HEK293 (cell line): ENCODE measurements at regions not wholly inside any gene's neighbourhood (a gene's known extent, or its start where the extent isn't known, plus 50 kb on each side); places are given as distances from the start of the nearest gene placed in this dataset.

Experiments used
- CTCF ChIA-PET: fragments of 350-600 bp; formaldehyde crosslinking; extraction: SDS; loops from one replicate; lab custom pipeline; 2021; ENCODE audit warnings: antibody characterized with exemption; lab: Yijun Ruan, JAX
- POLR2A ChIA-PET: fragments of 300-600 bp; formaldehyde crosslinking; extraction: SDS; loops from one replicate; lab custom pipeline; 2020; ENCODE audit warnings: antibody characterized with exemption, inconsistent platforms; lab: Yijun Ruan, JAX
- H3K27ac ChIP-seq: fragments of 200-500 bp; sonication (Bioruptor generic); 2 replicates; pipeline ENCODE4 v1.5.1; 2014; ENCODE audit warnings: low read depth, low read length, control low read depth, inconsistent platforms; ENCODE audit errors: extremely low read depth
- H3K36me3 ChIP-seq, 2 experiments: fragments of 200-500 bp in 1 of 2; sonication (Bioruptor generic) in 1 of 2; 1 replicate in 1 of 2; 2 replicates in 1 of 2; pipeline ENCODE4 v1.5.1; 2014 to 2017; ENCODE audit warnings: inconsistent platforms in 2 of 2, low read length in 2 of 2; ENCODE audit not compliant: control insufficient read depth in 2 of 2, insufficient read depth in 1 of 2
- H3K4me1 ChIP-seq: fragments of 200-500 bp; sonication (Bioruptor generic); 2 replicates; pipeline ENCODE4 v1.5.1; 2014; ENCODE audit warnings: mild to moderate bottlenecking, low read length, inconsistent platforms; ENCODE audit not compliant: control insufficient read depth, insufficient read depth
- H3K4me3 ChIP-seq: 2 replicates; pipeline ENCODE4 v1.5.1; 2011; ENCODE audit warnings: low read depth, mild to moderate bottlenecking, control low read depth, low read length, moderate library complexity
- H3K9me3 ChIP-seq: fragments of 200-500 bp; sonication (Bioruptor generic); 2 replicates; pipeline ENCODE4 v1.5.1; 2014; ENCODE audit warnings: low read depth, low read length, inconsistent platforms; ENCODE audit not compliant: control insufficient read depth, insufficient read depth
- CTCF ChIP-seq: fragments of 450-650 bp; formaldehyde crosslinking; IDR thresholded peaks from 2 replicates; pipeline ENCODE4 v1.5.1; 2016; ENCODE audit warnings: missing biosample characterization, missing genetic modification characterization
- EGR2 ChIP-seq: fragments of 450-650 bp; formaldehyde crosslinking; IDR thresholded peaks from 2 replicates; pipeline ENCODE4 v1.5.1; 2016; ENCODE audit warnings: low read depth, missing biosample characterization, missing genetic modification characterization
- GFI1B ChIP-seq: fragments of 450-650 bp; formaldehyde crosslinking; IDR thresholded peaks from 2 replicates; pipeline ENCODE4 v1.5.1; 2016; ENCODE audit warnings: missing biosample characterization, missing genetic modification characterization
- KLF17 ChIP-seq: fragments of 450-650 bp; formaldehyde crosslinking; IDR thresholded peaks from 2 replicates; pipeline ENCODE4 v1.5.1; 2016; ENCODE audit warnings: missing biosample characterization, missing genetic modification characterization
- PRDM1 ChIP-seq: fragments of 450-650 bp; formaldehyde crosslinking; IDR thresholded peaks from 2 replicates; pipeline ENCODE4; 2016; ENCODE audit warnings: missing biosample characterization, missing genetic modification characterization
- PRDM2 ChIP-seq: fragments of 450-650 bp; formaldehyde crosslinking; IDR thresholded peaks from 2 replicates; pipeline ENCODE4 v1.5.1; 2016; ENCODE audit warnings: missing biosample characterization, missing genetic modification characterization, borderline replicate concordance
- PRDM4 ChIP-seq: fragments of 450-650 bp; formaldehyde crosslinking; IDR thresholded peaks from 2 replicates; pipeline ENCODE4 v1.5.1; 2017; ENCODE audit warnings: missing biosample characterization, missing genetic modification characterization
- TRIM28 ChIP-seq: IDR thresholded peaks from 2 replicates; pipeline ENCODE4 v1.6.1; 2011; ENCODE audit warnings: low read length, control low read depth, borderline replicate concordance
- ZBTB1 ChIP-seq: fragments of 450-650 bp; formaldehyde crosslinking; IDR thresholded peaks from 2 replicates; pipeline ENCODE4 v1.5.1; 2016; ENCODE audit warnings: missing biosample characterization, missing genetic modification characterization
- ZIC2 ChIP-seq: fragments of 450-650 bp; formaldehyde crosslinking; IDR thresholded peaks from 2 replicates; pipeline ENCODE4 v1.5.1; 2016; ENCODE audit warnings: missing biosample characterization, missing genetic modification characterization
- ZNF138 ChIP-seq: fragments of 450-650 bp; formaldehyde crosslinking; IDR thresholded peaks from 2 replicates; pipeline ENCODE4 v1.5.1; 2016; ENCODE audit warnings: missing biosample characterization, missing genetic modification characterization, borderline replicate concordance
- ZNF184 ChIP-seq: fragments of 450-650 bp; IDR thresholded peaks from 2 replicates; pipeline ENCODE4 v1.5.1; 2018; ENCODE audit warnings: missing biosample characterization, mild to moderate bottlenecking, missing genetic modification characterization
- ZNF280C ChIP-seq: fragments of 450-650 bp; formaldehyde crosslinking; IDR thresholded peaks from 2 replicates; pipeline ENCODE4 v1.5.1; 2016; ENCODE audit warnings: missing biosample characterization, missing genetic modification characterization
- ZNF394 ChIP-seq: fragments of 450-650 bp; formaldehyde crosslinking; IDR thresholded peaks from 2 replicates; pipeline ENCODE4 v1.5.1; 2016; ENCODE audit warnings: missing biosample characterization, missing genetic modification characterization, mild to moderate bottlenecking, moderate library complexity, borderline replicate concordance
- ZNF398 ChIP-seq: fragments of 450-650 bp; formaldehyde crosslinking; IDR thresholded peaks from 2 replicates; pipeline ENCODE4 v1.5.1; 2017; ENCODE audit warnings: missing biosample characterization, missing genetic modification characterization
- ZNF621 ChIP-seq: fragments of 450-650 bp; formaldehyde crosslinking; IDR thresholded peaks from 2 replicates; pipeline ENCODE4 v1.5.1; 2017; ENCODE audit warnings: missing biosample characterization, missing genetic modification characterization
- ZNF645 ChIP-seq: fragments of 450-650 bp; formaldehyde crosslinking; IDR thresholded peaks from 2 replicates; pipeline ENCODE4; 2016; ENCODE audit warnings: missing biosample characterization, missing genetic modification characterization
- ZNF768 ChIP-seq: fragments of 450-650 bp; formaldehyde crosslinking; IDR thresholded peaks from 2 replicates; pipeline ENCODE4 v1.5.1; 2018; ENCODE audit warnings: missing biosample characterization, mild to moderate bottlenecking, missing genetic modification characterization

- Histone ChIP-seq H3K9me3 (no peaks in the 10 kb centered on the region), H3K4me1 (no peaks in the 10 kb centered on the region), H3K27ac (no peak overlapping the region), H3K36me3 (no peaks in the 10 kb centered on the region), H3K4me3 (no peak overlapping the region)
- ChIA-PET POLR2A (no interaction called here), CTCF (no interaction called here)
- TF ChIP-seq ZNF138 (tag by site-specific recombination) (no peak), GFI1B (tag by site-specific recombination) (no peak), PRDM1 (no peak), PRDM4 (tag by site-specific recombination) (no peak), KLF17 (no peak), EGR2 (tag by site-specific recombination) (no peak), ZBTB1 (tag by site-specific recombination) (no peak), ZNF398 (no peak), PRDM2 (tag by site-specific recombination) (no peak), TRIM28 (no peak), ZNF280C (tag by site-specific recombination) (no peak), ZNF645 (tag by site-specific recombination) (no peak), ZNF184 (no peak), CTCF (no peak), ZIC2 (tag by site-specific recombination) (no peak), ZNF768 (tag by site-specific recombination) (no peak), ZNF394 (tag by site-specific recombination) (no peak), ZNF621 (tag by site-specific recombination) (no peak)
These were observed 677.4 kb downstream of the PDCD6IP start for GRCh38 chr3:34475851-34476250.
